Activated T-helper 17 cell treated with anti-CD3 and anti-CD28 coated beads, Interleukin-2, amount 50 U/mL, for 72 hours (primary cell): ENCODE measurements at regions not wholly inside any gene's neighbourhood (a gene's known extent, or its start where the extent isn't known, plus 50 kb on each side); places are given as distances from the start of the nearest gene placed in this dataset.

Experiments used
- ATAC-seq: fragments of 150-1000 bp; cut with Tn5 transposase; replicated peaks from 2 replicates; pipeline ENCODE4 v1.10.0; 2021; ENCODE audit warnings: mild to moderate bottlenecking, moderate library complexity
- H3K27ac Mint-ChIP-seq: one replicate; pipeline ENCODE4 v1.8.0; 2022; ENCODE audit warnings: mixed read lengths
- H3K27me3 Mint-ChIP-seq: one replicate; pipeline ENCODE4 v1.8.0; 2022; ENCODE audit warnings: mixed read lengths
- H3K36me3 Mint-ChIP-seq: one replicate; pipeline ENCODE4 v1.8.0; 2022; ENCODE audit warnings: low read depth, mild to moderate bottlenecking, mixed read lengths
- H3K4me1 Mint-ChIP-seq: one replicate; pipeline ENCODE4 v1.8.0; 2022; ENCODE audit warnings: mixed read lengths
- H3K4me3 Mint-ChIP-seq: one replicate; pipeline ENCODE4 v1.8.0; 2022; ENCODE audit warnings: mild to moderate bottlenecking, mixed read lengths
- H3K9me3 Mint-ChIP-seq: one replicate; pipeline ENCODE4 v1.8.0; 2022; ENCODE audit warnings: mixed read lengths

DNA sequence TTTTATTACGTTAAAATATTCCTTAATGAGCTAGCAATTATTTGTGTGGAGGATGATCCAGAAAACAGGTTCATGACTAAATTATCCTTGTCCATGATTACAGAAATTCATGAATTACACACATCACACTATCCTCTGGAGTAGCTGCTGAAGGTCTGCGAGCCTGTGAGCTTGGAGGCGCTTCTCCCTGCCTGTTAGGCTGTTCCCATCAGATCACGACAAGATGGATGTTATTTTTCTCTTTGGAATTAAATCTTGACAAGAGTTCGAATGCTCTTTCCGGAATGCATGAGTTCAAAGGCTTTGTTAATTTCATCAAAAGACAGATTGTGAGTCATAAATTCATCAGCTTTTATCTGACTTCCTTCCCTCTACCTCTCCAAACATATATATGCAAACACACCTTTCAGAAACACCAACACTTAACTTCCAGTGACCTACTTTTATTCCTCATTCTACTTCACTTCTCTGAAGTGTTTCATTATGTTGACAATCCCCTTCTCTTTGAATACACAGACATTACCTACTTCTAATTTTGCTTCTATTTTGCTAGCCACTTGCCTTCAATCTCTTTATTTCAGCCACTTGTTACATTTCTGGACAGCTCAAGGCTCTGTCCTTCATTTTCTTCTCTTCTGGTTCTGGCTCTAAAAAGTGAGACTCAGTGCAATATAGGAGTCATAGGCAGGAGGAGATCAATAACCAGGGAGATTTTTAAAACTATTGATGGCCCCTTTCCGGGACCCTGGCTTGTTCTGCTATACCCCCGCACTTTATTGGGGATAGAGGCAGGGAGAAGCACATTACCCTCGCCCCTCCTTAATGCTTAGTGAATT, 274.6 kb downstream of the BTG1 start:
- ATAC-seq: peak; percentile 82
- no peaks in the 10 kb centered on the region for H3K27me3 Mint-ChIP-seq
- H3K36me3 Mint-ChIP-seq: no peaks in the 10 kb centered on the region
- H3K4me1 Mint-ChIP-seq: peaks cover 31% of the 10 kb centered on the region
- H3K4me3 Mint-ChIP-seq: peak overlapping the region; percentile 73
- H3K27ac Mint-ChIP-seq: peak overlapping the region; percentile 49
- H3K9me3 Mint-ChIP-seq: peaks cover 4% of the 10 kb centered on the region

- H3K27me3 Mint-ChIP-seq: no peaks in the 10 kb centered on the region
- H3K4me3 Mint-ChIP-seq: no peak overlapping the region
- H3K4me1 Mint-ChIP-seq: peaks cover 14% of the 10 kb centered on the region
- no peaks in the 10 kb centered on the region for H3K9me3 Mint-ChIP-seq
- no peak for ATAC-seq
- H3K36me3 Mint-ChIP-seq: no peaks in the 10 kb centered on the region
- H3K27ac Mint-ChIP-seq: no peak overlapping the region
These were observed 277.6 kb downstream of the BTG1 start for GRCh38 chr12:91868054-91868453.

- H3K4me1 Mint-ChIP-seq: peaks cover 8% of the 10 kb centered on the region
- no peak overlapping the region for H3K27ac Mint-ChIP-seq
- H3K27me3 Mint-ChIP-seq: no peaks in the 10 kb centered on the region
- H3K36me3 Mint-ChIP-seq: no peaks in the 10 kb centered on the region
- no peak for ATAC-seq
- H3K4me3 Mint-ChIP-seq: no peak overlapping the region
- H3K9me3 Mint-ChIP-seq: no peaks in the 10 kb centered on the region
These were observed 279.1 kb downstream of the BTG1 start for GRCh38 chr12:91866566-91866965.

- no peaks in the 10 kb centered on the region for H3K9me3 Mint-ChIP-seq
- H3K27ac Mint-ChIP-seq: no peak overlapping the region
- no peak overlapping the region for H3K4me3 Mint-ChIP-seq
- no peak for ATAC-seq
- no peaks in the 10 kb centered on the region for H3K36me3 Mint-ChIP-seq
- no peaks in the 10 kb centered on the region for H3K27me3 Mint-ChIP-seq
- no peaks in the 10 kb centered on the region for H3K4me1 Mint-ChIP-seq
These were observed 281.9 kb downstream of the BTG1 start for GRCh38 chr12:91863702-91864101.

DNA sequence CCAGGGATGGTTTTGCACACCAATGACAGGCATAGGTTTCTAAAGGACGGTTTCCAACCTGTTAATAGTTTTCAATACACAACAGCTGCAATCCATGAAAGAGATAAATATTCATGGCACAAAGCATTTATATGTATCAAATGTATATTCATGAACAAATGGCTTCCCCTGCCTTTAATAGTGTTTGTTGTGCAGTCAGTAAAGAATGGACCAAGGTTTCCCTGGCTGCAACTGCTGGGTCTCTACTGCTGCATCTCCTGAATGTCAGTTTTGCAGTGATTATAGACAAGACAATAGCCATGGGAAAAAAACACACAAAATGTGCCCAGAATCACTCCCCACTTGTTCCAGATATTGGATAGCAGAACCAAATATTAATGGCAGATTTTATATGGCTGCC, 284.1 kb downstream of the BTG1 start:
- Mint-ChIP-seq H3K4me3 (no peak overlapping the region), H3K4me1 (no peaks in the 10 kb centered on the region)

DNA sequence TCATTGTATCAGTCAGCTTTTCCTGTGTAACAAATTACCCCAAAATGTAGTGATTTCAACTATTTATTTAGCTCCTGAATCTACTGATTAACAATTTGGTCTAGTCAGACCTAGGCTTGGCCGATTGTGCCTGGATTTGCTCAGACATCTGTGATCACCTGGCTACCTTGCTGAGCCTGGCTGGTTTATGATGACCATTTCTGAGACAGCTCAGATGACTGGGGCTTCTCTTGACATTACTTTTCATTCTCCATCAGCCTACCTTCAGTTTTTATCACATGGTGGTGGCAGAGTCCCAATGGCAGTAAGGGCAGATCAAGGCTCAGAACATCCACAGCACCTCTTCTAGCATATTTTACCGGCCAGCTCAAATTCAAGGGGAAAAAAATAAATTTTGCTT, 286.3 kb downstream of the BTG1 start:
- Mint-ChIP-seq H3K36me3 (no peaks in the 10 kb centered on the region), H3K27ac (no peak overlapping the region), H3K27me3 (no peaks in the 10 kb centered on the region), H3K4me3 (no peak overlapping the region), H3K9me3 (no peaks in the 10 kb centered on the region), H3K4me1 (no peaks in the 10 kb centered on the region)
- ATAC-seq: peak; percentile 59

More for the DNA sequence above, 284.1 kb downstream of the BTG1 start:
- no peaks in the 10 kb centered on the region for H3K27me3 Mint-ChIP-seq
- no peaks in the 10 kb centered on the region for H3K9me3 Mint-ChIP-seq
- no peaks in the 10 kb centered on the region for H3K36me3 Mint-ChIP-seq
- no peak overlapping the region for H3K27ac Mint-ChIP-seq
- no peak for ATAC-seq

DNA sequence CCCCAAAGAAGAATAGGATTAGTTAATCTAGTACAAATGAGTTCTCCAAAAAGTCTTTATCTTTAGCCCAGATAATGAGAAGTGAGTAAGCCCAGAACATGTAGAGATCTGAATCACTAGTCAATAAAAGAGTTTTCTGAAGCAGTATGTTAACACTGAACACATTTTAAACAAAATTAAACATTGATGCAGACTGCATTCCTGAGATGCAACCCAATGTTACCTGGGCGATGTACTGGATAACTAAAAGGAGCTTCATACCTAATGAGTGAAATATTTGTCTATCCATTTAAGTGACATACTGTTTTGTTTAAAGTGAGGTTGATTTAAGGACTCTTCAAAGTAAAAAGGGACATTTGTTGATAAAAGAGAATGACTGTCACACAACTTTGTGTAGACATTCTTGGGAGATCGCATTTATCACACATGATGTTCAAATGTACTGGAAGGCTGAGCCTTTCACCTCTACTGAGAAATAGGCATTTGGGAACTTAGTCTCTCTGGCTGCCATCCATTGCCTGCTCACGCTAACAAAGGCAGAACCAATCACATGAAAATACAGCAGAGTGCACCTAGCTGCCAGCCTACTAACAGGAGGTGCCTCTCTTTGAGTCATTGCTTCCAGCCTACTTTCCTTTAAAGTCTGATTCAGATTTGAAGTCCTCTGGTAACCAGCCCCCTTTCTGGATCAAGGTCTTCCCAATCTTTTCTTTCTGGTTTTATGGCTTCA, 287.7 kb downstream of the BTG1 start:
- Mint-ChIP-seq H3K27me3 (no peaks in the 10 kb centered on the region), H3K27ac (no peak overlapping the region), H3K36me3 (no peaks in the 10 kb centered on the region), H3K4me1 (peaks cover 4% of the 10 kb centered on the region), H3K4me3 (no peak overlapping the region), H3K9me3 (no peaks in the 10 kb centered on the region)
- ATAC-seq: peak; percentile 28

- ATAC-seq: peak; percentile 60
- Mint-ChIP-seq H3K27ac (no peak overlapping the region), H3K4me1 (peaks cover 14% of the 10 kb centered on the region), H3K4me3 (no peak overlapping the region), H3K9me3 (no peaks in the 10 kb centered on the region), H3K27me3 (no peaks in the 10 kb centered on the region), H3K36me3 (no peaks in the 10 kb centered on the region)
These were observed 290.9 kb downstream of the BTG1 start for GRCh38 chr12:91854725-91855124.

DNA sequence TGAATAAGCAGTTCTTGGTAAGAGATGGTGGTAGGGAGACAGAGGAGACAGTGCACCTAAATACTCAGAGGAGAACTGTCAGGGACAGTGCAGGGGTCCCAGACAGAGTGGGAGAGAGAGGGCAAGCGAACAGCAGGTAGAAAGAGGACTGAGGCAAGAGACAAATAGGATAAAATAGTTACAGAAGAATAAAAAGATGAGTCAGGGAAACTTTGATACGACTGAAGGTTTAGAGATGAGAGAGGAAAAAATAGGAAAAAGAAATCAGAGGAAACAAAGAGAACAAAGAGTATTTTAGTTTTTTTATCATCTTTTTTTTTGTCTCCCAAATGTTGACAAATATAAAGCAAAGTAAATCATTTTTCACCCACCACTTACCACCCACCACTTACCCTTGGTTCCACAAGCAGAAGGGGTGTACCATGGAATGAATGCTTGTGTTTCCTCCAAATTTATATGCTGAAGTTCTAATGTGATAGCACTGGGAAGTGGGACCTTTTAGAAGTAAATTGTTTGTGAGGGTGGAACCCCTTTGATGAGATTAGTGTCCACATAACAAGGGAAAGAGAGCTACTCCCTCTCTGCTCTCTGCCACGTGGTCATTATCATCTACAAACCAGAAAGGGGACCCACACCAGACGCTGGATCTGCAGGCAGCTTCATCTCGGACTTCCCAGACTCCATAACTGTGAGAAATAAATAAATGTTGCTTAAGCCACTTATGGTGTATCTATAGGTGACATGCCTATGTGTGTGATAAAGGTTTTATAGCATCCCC, 292.1 kb downstream of the BTG1 start:
- Mint-ChIP-seq H3K36me3 (no peaks in the 10 kb centered on the region), H3K4me1 (peaks cover 14% of the 10 kb centered on the region), H3K27ac (no peak overlapping the region), H3K4me3 (no peak overlapping the region), H3K27me3 (no peaks in the 10 kb centered on the region), H3K9me3 (no peaks in the 10 kb centered on the region)
- no peak for ATAC-seq

DNA sequence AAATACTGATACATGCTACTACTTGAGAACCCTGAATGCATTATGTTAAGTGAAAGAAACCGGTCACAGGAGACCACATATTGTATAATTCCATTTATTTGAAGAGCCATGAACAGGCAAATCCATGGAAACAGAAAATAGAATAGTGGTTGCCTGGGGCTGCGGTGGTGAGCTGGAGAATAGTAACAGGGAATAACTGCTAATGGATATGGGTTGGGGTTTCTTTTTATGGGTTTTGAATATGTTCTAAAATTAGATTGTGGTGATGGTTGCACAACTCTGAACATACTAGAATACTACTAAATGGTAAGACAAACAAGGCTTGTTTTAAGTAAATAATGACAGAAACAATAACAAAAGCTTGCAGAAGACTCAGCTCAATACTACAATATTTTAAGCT, 293.0 kb downstream of the BTG1 start:
- no peak overlapping the region for H3K27ac Mint-ChIP-seq
- no peak overlapping the region for H3K4me3 Mint-ChIP-seq
- H3K27me3 Mint-ChIP-seq: no peaks in the 10 kb centered on the region
- ATAC-seq: no peak
- H3K4me1 Mint-ChIP-seq: peaks cover 14% of the 10 kb centered on the region
- H3K36me3 Mint-ChIP-seq: no peaks in the 10 kb centered on the region
- H3K9me3 Mint-ChIP-seq: no peaks in the 10 kb centered on the region

GRCh38 chr12:91851741-91852477, 293.7 kb downstream of the BTG1 start:
- Mint-ChIP-seq H3K4me1 (peaks cover 14% of the 10 kb centered on the region), H3K27me3 (no peaks in the 10 kb centered on the region), H3K4me3 (no peak overlapping the region)

GRCh38 chr12:91846466-91847055, 299.1 kb downstream of the BTG1 start:
- Mint-ChIP-seq H3K4me1 (peaks cover 1% of the 10 kb centered on the region), H3K36me3 (no peaks in the 10 kb centered on the region), H3K9me3 (peaks cover 10% of the 10 kb centered on the region), H3K27me3 (no peaks in the 10 kb centered on the region), H3K4me3 (no peak overlapping the region), H3K27ac (no peak overlapping the region)
- no peak for ATAC-seq

More at GRCh38 chr12:91851741-91852477, 293.7 kb downstream of the BTG1 start:
- Mint-ChIP-seq H3K27ac (peak overlapping the region; percentile 23), H3K9me3 (no peaks in the 10 kb centered on the region), H3K36me3 (no peaks in the 10 kb centered on the region)
- ATAC-seq: peak; percentile 78

GRCh38 chr12:91845365-91845764, 300.3 kb downstream of the BTG1 start:
- H3K9me3 Mint-ChIP-seq: peaks cover 10% of the 10 kb centered on the region
- no peaks in the 10 kb centered on the region for H3K27me3 Mint-ChIP-seq
- ATAC-seq: no peak
- H3K36me3 Mint-ChIP-seq: no peaks in the 10 kb centered on the region
- no peaks in the 10 kb centered on the region for H3K4me1 Mint-ChIP-seq
- no peak overlapping the region for H3K4me3 Mint-ChIP-seq
- H3K27ac Mint-ChIP-seq: no peak overlapping the region

GRCh38 chr12:91841822-91842221, 303.8 kb downstream of the BTG1 start:
- H3K27ac Mint-ChIP-seq: no peak overlapping the region
- ATAC-seq: peak; percentile 44
- no peaks in the 10 kb centered on the region for H3K36me3 Mint-ChIP-seq
- peaks cover 10% of the 10 kb centered on the region for H3K9me3 Mint-ChIP-seq
- no peak overlapping the region for H3K4me3 Mint-ChIP-seq
- H3K4me1 Mint-ChIP-seq: no peaks in the 10 kb centered on the region
- H3K27me3 Mint-ChIP-seq: no peaks in the 10 kb centered on the region
